BE2C (cell line): ENCODE measurements at regions not wholly inside any gene's neighbourhood (a gene's known extent, or its start where the extent isn't known, plus 50 kb on each side); places are given as distances from the start of the nearest gene placed in this dataset.

Source experiments
- DNase-seq: peaks from one replicate; pipeline ENCODE4 v3.0.0-alpha.2; 2020
- H3K27me3 ChIP-seq: fragments of 250-450 bp; sonication (Bioruptor Pico); 2 replicates; pipeline ENCODE4 v1.5.1; 2020; ENCODE audit warnings: mild to moderate bottlenecking
- H3K36me3 ChIP-seq: fragments of 250-450 bp; sonication (Bioruptor Pico); 2 replicates; pipeline ENCODE4 v1.5.1; 2020; ENCODE audit warnings: mild to moderate bottlenecking
- H3K4me1 ChIP-seq: fragments of 250-450 bp; sonication (Bioruptor Pico); 2 replicates; pipeline ENCODE4 v1.5.1; 2020
- H3K4me3 ChIP-seq: 2 replicates; pipeline ENCODE4 v1.5.1; 2011; ENCODE audit warnings: low read depth, low read length
- H3K9me3 ChIP-seq: fragments of 250-450 bp; sonication (Bioruptor Pico); 2 replicates; pipeline ENCODE4 v1.5.1; 2020
- TF ChIP-seq, protein P1 (sequence below): IDR thresholded peaks from 2 replicates; pipeline ENCODE4 v1.5.1; 2012; ENCODE audit warnings: mild to moderate bottlenecking, low read depth, low read length

DNA sequence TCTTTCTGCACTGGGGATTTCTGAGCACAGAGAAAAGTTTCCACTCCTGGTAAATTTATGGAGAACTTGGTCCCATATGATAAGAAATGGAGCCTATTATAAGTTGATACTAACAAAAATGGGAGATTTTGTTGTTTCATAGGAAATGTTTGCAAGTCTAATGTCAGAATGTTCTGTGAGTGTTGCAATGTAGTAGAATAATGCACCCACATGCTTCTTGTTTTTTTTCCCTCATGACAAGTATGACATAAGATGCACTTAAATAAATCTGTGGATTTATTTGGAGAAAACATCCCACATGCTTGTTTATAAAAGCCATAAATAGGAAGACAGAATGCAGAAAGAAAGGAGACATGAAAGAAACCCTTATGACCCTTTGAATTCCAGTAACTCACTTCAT is 50.8 kb upstream of the KCNJ6 start:
- Histone ChIP-seq H3K27me3 (no peaks in the 10 kb centered on the region), H3K4me1 (no peaks in the 10 kb centered on the region), H3K36me3 (no peaks in the 10 kb centered on the region), H3K9me3 (no peaks in the 10 kb centered on the region), H3K4me3 (no peak overlapping the region)
- no peak for DNase-seq
- TF ChIP-seq, protein P1, sequence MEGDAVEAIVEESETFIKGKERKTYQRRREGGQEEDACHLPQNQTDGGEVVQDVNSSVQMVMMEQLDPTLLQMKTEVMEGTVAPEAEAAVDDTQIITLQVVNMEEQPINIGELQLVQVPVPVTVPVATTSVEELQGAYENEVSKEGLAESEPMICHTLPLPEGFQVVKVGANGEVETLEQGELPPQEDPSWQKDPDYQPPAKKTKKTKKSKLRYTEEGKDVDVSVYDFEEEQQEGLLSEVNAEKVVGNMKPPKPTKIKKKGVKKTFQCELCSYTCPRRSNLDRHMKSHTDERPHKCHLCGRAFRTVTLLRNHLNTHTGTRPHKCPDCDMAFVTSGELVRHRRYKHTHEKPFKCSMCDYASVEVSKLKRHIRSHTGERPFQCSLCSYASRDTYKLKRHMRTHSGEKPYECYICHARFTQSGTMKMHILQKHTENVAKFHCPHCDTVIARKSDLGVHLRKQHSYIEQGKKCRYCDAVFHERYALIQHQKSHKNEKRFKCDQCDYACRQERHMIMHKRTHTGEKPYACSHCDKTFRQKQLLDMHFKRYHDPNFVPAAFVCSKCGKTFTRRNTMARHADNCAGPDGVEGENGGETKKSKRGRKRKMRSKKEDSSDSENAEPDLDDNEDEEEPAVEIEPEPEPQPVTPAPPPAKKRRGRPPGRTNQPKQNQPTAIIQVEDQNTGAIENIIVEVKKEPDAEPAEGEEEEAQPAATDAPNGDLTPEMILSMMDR, result no peak

DNA sequence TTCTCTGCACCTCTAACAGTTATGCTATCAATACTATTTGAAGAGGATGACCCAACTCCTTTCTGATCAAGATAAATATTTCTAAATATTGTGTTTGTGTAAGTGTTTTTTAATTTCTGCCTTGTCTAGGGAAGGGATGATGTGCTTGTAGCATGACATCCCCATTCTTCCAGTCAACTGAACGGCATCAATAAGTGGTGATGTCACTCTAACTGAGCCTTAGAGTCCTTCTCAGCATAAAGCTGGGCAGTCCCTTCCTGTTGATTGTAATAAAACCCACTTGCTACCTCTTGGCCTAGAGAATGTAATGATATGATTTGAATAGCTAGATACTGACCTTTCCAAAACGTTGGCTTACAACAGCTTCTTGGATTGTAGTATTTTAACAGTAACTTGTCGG is 52.5 kb upstream of the KCNJ6 start:
- no peaks in the 10 kb centered on the region for H3K4me1 ChIP-seq
- TF ChIP-seq, protein P1, result no peak
- no peaks in the 10 kb centered on the region for H3K27me3 ChIP-seq
- no peak overlapping the region for H3K4me3 ChIP-seq
- no peak for DNase-seq
- H3K9me3 ChIP-seq, result no peaks in the 10 kb centered on the region
- no peaks in the 10 kb centered on the region for H3K36me3 ChIP-seq

DNA sequence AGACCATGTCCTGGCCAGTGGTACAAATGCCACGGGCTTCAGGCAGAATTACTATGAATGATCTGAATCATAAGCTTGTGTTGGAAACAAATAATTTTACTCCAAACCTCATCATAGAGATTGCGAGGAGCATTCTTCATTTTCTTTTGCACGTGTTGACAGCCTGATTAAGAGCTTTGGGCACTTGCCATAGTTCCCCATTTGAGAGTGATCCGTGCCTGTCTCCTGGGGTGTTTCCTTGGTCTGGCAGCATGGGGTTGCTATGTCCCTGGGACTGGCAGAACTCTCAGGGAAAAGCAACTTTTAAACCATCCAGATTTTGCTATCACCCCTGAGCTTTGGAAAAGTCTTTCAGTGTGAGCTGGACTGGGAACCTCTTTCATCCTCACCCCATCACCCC is 54.3 kb upstream of the KCNJ6 start:
- Histone ChIP-seq H3K9me3 (no peaks in the 10 kb centered on the region), H3K4me3 (no peak overlapping the region), H3K27me3 (no peaks in the 10 kb centered on the region), H3K36me3 (no peaks in the 10 kb centered on the region), H3K4me1 (no peaks in the 10 kb centered on the region)
- TF ChIP-seq, protein P1, result no peak
- no peak for DNase-seq

DNA sequence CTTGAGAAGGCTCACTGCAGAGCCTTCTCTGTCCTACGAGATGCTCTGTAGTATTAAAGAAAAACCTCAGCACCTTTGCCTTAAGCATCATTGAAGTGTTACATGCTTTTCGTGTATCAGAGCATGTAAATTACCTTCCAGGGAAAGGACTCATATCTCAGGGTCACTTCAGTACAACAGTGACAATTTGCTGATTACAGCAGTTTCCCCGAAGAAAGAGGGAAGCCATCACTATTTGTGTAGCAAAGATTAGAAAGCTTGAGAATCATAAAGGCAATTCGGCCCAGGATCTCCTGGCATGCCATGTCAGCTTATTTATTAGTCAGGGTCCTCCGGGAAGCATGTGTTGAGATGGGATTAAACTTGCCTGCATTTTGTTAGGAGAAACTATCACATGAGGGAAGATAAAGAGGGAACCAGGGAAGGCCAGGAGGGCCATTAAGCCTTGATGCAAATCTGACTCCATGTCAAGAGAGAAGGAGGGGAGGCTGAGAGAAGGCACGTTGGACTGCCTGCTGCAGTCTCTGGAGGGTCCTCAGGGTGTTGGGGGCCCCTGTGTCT is 55.2 kb upstream of the KCNJ6 start:
- Histone ChIP-seq H3K36me3 (no peaks in the 10 kb centered on the region), H3K4me3 (no peak overlapping the region), H3K27me3 (no peaks in the 10 kb centered on the region), H3K9me3 (no peaks in the 10 kb centered on the region), H3K4me1 (no peaks in the 10 kb centered on the region)
- TF ChIP-seq, protein P1, result no peak
- DNase-seq, result no peak

DNA sequence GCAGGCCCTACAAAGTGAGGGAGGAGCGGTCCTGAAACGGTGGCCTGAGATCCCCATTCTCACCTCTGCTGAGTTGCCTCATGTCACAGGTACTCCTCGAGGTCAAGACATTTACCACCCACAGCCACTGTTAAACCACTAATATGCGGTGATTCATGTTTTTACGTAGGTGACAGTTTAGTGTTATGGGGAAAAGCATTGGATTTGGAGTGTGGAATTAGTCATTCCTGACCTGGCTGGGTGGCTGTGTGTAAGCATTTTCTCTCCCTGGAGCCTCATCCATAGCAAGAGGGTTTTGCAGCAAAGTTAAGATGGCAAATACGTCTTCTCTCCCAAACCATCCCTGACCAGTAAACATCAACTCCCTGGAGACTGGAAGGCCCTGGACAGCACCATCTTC is 57.8 kb upstream of the KCNJ6 start:
- no peaks in the 10 kb centered on the region for H3K4me1 ChIP-seq
- no peaks in the 10 kb centered on the region for H3K36me3 ChIP-seq
- H3K27me3 ChIP-seq, result no peaks in the 10 kb centered on the region
- H3K9me3 ChIP-seq, result no peaks in the 10 kb centered on the region
- no peak for DNase-seq
- H3K4me3 ChIP-seq, result no peak overlapping the region
- TF ChIP-seq, protein P1, result no peak

DNA sequence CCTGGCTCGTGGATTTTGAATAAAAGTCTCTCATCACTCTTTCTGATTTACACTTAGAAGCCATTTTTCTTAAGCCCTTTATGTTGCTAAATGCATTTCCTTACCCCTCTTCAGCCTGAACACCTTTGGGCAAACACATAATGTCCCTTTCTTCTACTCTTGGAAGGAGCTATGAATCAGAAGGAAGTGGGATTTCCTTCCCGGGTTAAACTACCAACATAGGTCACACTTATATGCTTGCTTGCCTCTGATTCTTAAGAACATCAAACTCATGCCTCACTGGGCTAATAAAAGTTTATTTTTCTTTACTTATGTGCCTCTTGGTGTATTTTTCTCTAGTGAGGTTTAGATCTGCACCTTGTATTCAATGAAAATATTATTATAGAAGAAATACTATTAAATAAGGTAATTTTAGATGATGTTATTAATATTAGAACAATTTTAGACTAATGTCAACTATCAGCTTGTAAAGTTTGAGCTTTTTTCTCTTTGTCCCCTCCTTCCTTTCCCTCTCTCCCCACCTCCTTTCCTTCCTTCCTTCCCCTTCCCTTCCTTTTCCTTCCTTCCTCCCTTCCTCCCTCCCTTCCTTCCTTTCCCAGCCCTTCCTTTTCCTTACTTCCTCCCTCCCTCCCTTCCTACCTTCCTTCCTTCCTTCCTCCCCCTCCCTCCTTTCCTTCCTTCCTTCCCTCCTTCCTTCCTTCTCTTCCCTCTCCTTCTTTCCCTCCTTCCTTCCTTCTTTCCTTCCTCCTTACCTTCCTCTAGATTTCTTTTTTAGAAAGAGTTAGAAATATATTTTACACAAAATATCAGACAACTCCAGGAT is 66.5 kb upstream of the KCNJ6 start:
- Histone ChIP-seq H3K9me3 (no peaks in the 10 kb centered on the region; the same call in 1 of the 2 replicates), H3K4me1 (no peaks in the 10 kb centered on the region), H3K36me3 (no peaks in the 10 kb centered on the region), H3K27me3 (no peaks in the 10 kb centered on the region), H3K4me3 (no peak overlapping the region)
- TF ChIP-seq, protein P1, result no peak
- DNase-seq, result no peak
